ENCODE measurements at regions not wholly inside any gene's neighbourhood (a gene's known extent, or its start where the extent isn't known, plus 50 kb on each side); places are given as distances from the start of the nearest gene placed in this dataset.

DNA sequence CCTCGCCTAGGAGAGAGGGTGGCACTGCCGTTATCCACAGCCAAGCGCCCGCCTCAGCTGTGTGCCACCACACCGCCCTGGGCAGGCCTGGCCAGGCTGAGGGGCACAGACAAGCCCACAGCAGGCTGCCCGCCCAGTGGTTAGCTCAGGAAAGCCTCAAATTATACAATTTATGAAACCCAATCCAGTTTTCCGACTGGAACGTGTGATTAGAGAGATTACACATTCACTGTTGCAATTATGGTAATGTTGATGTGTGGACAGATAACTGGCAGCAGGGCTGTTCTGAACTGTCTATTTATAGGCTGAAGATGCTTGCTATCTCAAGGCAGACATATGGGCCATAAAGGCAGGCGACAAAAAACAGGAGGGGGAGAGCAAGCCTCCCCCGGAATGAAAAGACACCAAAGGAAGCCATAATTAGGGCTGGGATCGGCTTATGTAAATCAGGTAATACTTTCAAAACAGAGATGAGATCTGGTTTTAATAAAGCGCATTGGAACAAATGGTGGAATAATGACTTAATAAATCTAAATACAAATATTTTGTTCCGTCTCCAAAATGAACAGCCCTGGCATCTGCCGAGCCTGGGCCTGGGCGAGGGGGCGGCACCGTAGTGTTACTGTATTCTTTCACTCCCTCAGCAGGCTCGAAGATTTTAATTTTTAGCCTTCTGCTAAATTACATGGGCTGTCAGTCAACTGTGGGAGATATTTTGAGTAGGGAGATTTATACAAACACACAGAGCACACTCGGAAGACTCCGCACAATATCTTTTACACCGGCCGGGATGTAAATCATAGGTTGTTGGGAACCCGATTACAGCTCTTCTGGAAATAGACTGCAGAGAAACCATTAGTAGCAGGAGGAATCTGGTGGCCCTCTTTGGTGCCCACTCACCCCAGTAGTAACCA lies 103.1 kb upstream of the TLE3 start:
- TF ChIP-seq, protein P1, sequence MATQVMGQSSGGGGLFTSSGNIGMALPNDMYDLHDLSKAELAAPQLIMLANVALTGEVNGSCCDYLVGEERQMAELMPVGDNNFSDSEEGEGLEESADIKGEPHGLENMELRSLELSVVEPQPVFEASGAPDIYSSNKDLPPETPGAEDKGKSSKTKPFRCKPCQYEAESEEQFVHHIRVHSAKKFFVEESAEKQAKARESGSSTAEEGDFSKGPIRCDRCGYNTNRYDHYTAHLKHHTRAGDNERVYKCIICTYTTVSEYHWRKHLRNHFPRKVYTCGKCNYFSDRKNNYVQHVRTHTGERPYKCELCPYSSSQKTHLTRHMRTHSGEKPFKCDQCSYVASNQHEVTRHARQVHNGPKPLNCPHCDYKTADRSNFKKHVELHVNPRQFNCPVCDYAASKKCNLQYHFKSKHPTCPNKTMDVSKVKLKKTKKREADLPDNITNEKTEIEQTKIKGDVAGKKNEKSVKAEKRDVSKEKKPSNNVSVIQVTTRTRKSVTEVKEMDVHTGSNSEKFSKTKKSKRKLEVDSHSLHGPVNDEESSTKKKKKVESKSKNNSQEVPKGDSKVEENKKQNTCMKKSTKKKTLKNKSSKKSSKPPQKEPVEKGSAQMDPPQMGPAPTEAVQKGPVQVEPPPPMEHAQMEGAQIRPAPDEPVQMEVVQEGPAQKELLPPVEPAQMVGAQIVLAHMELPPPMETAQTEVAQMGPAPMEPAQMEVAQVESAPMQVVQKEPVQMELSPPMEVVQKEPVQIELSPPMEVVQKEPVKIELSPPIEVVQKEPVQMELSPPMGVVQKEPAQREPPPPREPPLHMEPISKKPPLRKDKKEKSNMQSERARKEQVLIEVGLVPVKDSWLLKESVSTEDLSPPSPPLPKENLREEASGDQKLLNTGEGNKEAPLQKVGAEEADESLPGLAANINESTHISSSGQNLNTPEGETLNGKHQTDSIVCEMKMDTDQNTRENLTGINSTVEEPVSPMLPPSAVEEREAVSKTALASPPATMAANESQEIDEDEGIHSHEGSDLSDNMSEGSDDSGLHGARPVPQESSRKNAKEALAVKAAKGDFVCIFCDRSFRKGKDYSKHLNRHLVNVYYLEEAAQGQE (IDR thresholded peaks at IDR 0.05; ENCODE audit: insufficient read depth in 1 of 2, low read depth in 2 of 2, low read length in 2 of 2), result peak in 1 of 2 experiments; percentile 50; a peak in 1 of 4 replicates
- TF ChIP-seq TAF1 (IDR thresholded peaks at IDR 0.05; ENCODE audit: borderline replicate concordance, insufficient read depth, low read length), result no peak
- TF ChIP-seq SIN3A (IDR thresholded peaks at IDR 0.05; ENCODE audit: borderline replicate concordance, insufficient read depth, low read length), result peak; percentile 46; the same call in 1 of the 2 replicates

DNA sequence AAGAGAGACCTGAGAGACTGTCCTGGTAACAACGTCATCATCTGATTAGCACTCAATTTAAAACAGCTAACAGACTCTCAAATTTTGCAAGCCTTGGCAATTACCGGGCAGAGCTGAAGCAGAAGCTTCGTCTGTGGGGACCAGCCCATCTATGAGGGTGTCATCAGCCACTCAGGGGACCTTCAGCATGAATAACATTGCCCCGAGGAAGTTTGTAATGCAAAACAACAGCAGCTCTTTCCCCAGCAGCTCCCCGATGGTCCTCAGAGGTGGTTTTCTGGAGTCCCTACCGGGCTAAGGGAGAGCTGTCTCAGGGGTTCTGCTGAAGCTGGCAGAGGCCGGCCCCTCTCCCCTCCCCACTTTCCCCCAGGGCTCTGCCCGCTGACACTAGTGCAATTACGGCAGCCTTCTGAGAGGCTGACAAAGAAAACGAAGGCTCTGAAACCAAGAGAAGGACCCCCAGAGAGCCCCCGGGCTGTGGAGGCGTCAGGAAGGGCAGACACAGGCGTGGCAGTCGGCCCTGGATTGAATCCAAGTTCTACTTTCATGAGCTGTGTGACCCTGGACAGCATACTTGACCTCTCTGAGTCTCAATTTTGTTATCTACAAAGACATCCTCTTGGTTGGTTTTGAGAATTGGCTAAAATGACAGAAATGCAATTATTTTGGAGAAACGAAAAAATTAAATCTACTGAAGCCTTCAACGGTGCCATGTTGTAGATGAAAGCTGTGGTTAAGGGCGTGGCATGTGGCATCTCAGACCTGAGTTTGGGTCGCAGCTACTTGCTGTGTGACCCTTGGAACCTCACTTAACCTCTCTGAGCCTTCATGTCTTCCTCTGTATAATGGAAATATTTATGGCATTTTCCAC lies 102.1 kb upstream of the TLE3 start:
- TF ChIP-seq, protein P1 (IDR thresholded peaks at IDR 0.05; ENCODE audit: insufficient read depth in 1 of 2, low read depth in 2 of 2, low read length in 2 of 2), result no peak
- TF ChIP-seq FOXP2 (optimal IDR thresholded peaks at IDR 0.05; ENCODE audit: borderline replicate concordance, extremely low read depth, extremely low read length, insufficient read depth) (no peak), SIN3A (IDR thresholded peaks at IDR 0.05; ENCODE audit: borderline replicate concordance, insufficient read depth, low read length) (no peak), TAF1 (IDR thresholded peaks at IDR 0.05; ENCODE audit: borderline replicate concordance, insufficient read depth, low read length) (no peak), POLR2AphosphoS5 (IDR thresholded peaks at IDR 0.05; ENCODE audit: low read depth, low read length) (no peak)

DNA sequence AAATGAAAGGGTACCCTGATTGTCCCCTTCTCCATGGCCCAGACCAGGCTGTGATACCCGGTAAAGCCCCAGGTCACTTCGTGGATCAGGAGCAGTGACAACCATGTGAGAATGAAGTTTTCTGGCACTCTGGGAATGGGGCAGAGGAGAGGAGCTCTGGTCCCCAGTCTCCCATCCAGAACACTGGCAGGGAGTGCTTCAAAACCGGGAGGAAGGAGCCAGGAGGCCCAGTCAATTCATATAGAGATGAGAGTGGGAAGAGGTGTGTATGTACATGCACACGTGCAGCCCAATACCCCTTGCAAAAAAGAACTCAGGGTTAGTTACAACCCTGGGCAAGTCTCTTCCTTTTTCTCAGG lies 101.4 kb upstream of the TLE3 start:
- TF ChIP-seq, protein P1 (IDR thresholded peaks at IDR 0.05; ENCODE audit: insufficient read depth in 1 of 2, low read depth in 2 of 2, low read length in 2 of 2), result no peak
- TF ChIP-seq FOXP2 (optimal IDR thresholded peaks at IDR 0.05; ENCODE audit: borderline replicate concordance, extremely low read depth, extremely low read length, insufficient read depth) (no peak), SIN3A (IDR thresholded peaks at IDR 0.05; ENCODE audit: borderline replicate concordance, insufficient read depth, low read length) (no peak)

DNA sequence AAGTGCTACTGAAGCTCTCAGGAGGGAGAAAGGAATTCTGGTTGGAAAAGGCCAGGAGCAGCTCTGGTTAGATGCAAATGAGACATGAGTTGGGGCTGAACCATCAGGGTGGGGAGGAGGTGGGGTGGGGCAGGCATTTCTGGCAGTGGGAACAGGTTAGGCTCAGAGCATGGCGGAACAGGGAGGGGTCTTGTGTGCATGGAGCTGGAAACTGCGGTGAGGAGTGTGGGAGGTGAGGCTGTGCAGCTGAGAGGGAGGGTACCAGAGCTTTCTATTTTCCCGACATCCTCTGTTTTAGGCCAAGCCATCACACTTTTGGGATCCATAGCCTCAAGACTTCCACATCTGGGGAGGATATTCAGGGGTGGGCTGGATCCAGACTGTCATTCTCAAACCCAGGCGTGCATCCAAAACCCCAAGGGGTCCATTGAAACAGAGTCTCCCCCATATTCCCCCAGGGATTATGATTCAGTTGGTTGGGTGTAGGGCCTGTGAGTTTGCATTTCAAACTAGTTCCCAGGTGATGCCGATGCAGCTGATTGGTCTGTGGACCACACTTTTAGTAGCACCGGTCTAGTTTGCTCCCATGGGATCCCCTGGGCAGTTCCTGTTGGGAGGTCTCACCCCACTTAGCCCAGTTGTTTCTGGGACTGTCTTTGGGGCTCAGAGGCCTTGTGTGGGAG lies 100.9 kb upstream of the TLE3 start:
- TF ChIP-seq, protein P1 (IDR thresholded peaks at IDR 0.05; ENCODE audit: insufficient read depth in 1 of 2, low read depth in 2 of 2, low read length in 2 of 2), result no peak
- no peak for TF ChIP-seq SIN3A (IDR thresholded peaks at IDR 0.05; ENCODE audit: borderline replicate concordance, insufficient read depth, low read length)
- no peak for TF ChIP-seq POLR2AphosphoS5 (IDR thresholded peaks at IDR 0.05; ENCODE audit: low read depth, low read length)
